IMR-90 (cell line): ENCODE measurements at regions not wholly inside any gene's neighbourhood (a gene's known extent, or its start where the extent isn't known, plus 50 kb on each side); places are given as distances from the start of the nearest gene placed in this dataset.

Source experiments
- ATAC-seq: fragments of 200-7000 bp; cut with Tn5 transposase; 2 replicates; pipeline ENCODE4 v1.9.1; 2020; ENCODE audit warnings: low read depth, mild to moderate bottlenecking, moderate library complexity
- BruUV-seq: library from RNA; stranded (reverse); fragments of 400-500 nt; replicated peaks from 2 replicates; lab custom pipeline; 2021; lab: Mats Ljungman, UMichigan
- CTCF ChIA-PET: fragments of 300-600 bp; formaldehyde crosslinking; extraction: SDS; loops from one replicate; lab custom pipeline; 2021; ENCODE audit warnings: antibody characterized with exemption; lab: Yijun Ruan, JAX
- POLR2A ChIA-PET: fragments of 300-600 bp; sonication (Branson Sonifier 250); formaldehyde crosslinking; loops from one replicate; lab custom pipeline; 2022; ENCODE audit warnings: antibody characterized with exemption; ENCODE audit not compliant: unreplicated experiment; lab: Charles Lee
- DNase-seq: peaks from one replicate; pipeline ENCODE4 v3.0.0; 2013
- H2AFZ ChIP-seq: replicated peaks from 2 replicates; pipeline ENCODE3; 2013; ENCODE audit warnings: low read length, mild to moderate bottlenecking; ENCODE audit not compliant: poor library complexity
- H2AK5ac ChIP-seq: 2 replicates; pipeline ENCODE4 v1.6.1; 2013; ENCODE audit warnings: low read depth, low read length, inconsistent platforms
- H2AK9ac ChIP-seq: replicated peaks from 2 replicates; pipeline ENCODE3; 2013; ENCODE audit warnings: mild to moderate bottlenecking, low read depth, low read length, moderate library complexity; ENCODE audit not compliant: poor library complexity
- H2BK120ac ChIP-seq: 2 replicates; pipeline ENCODE4 v1.6.1; 2013; ENCODE audit warnings: low read depth, low read length, inconsistent platforms
- H2BK15ac ChIP-seq: 3 replicates; pipeline ENCODE4 v1.6.1; 2013; ENCODE audit warnings: low read depth, low read length, inconsistent platforms
- H2BK20ac ChIP-seq: 2 replicates; pipeline ENCODE4 v1.6.1; 2013; ENCODE audit warnings: low read depth, mild to moderate bottlenecking, inconsistent platforms, low read length, moderate library complexity
- H2BK5ac ChIP-seq: 2 replicates; pipeline ENCODE4 v1.6.1; 2013; ENCODE audit warnings: mild to moderate bottlenecking, low read depth, low read length, inconsistent platforms; ENCODE audit not compliant: poor library complexity, severe bottlenecking
- H3K14ac ChIP-seq: replicated peaks from 2 replicates; pipeline ENCODE4 v1.6.1; 2013; ENCODE audit warnings: low read depth, low read length, inconsistent platforms
- H3K18ac ChIP-seq: 2 replicates; pipeline ENCODE4 v1.6.1; 2013; ENCODE audit warnings: low read depth, low read length, control low read depth
- H3K23ac ChIP-seq: 2 replicates; pipeline ENCODE4 v1.6.1; 2013; ENCODE audit warnings: low read depth, low read length, inconsistent platforms
- H3K27ac ChIP-seq: 2 replicates; pipeline ENCODE4 v1.5.1; 2013; ENCODE audit warnings: mild to moderate bottlenecking, control low read depth, low read length; ENCODE audit not compliant: insufficient read depth
- H3K27me3 ChIP-seq: 2 replicates; pipeline ENCODE4 v1.6.1; 2013; ENCODE audit warnings: low read length; ENCODE audit not compliant: control insufficient read depth, insufficient read depth
- H3K36me3 ChIP-seq: 2 replicates; pipeline ENCODE4 v1.6.1; 2013; ENCODE audit warnings: low read length, mixed read lengths; ENCODE audit not compliant: control insufficient read depth, insufficient read depth
- H3K4ac ChIP-seq: 2 replicates; pipeline ENCODE4 v1.6.1; 2013; ENCODE audit warnings: low read depth, low read length, inconsistent platforms
- H3K4me1 ChIP-seq: 2 replicates; pipeline ENCODE4 v1.6.1; 2013; ENCODE audit warnings: low read length, mixed read lengths; ENCODE audit not compliant: control insufficient read depth, insufficient read depth
- H3K4me2 ChIP-seq: 2 replicates; pipeline ENCODE4 v1.6.1; 2013; ENCODE audit warnings: low read depth, mild to moderate bottlenecking, control low read depth, low read length, moderate library complexity
- H3K4me3 ChIP-seq: 2 replicates; pipeline ENCODE4 v1.5.1; 2013; ENCODE audit warnings: low read depth, mild to moderate bottlenecking, control low read depth, low read length, moderate library complexity; ENCODE audit not compliant: insufficient read depth
- H3K56ac ChIP-seq: 2 replicates; pipeline ENCODE4 v1.6.1; 2013; ENCODE audit warnings: low read length, inconsistent platforms; ENCODE audit not compliant: insufficient read depth; ENCODE audit errors: extremely low read depth
- H3K79me1 ChIP-seq, 2 experiments: 2 replicates each; pipeline ENCODE4 v1.6.1; 2013; ENCODE audit warnings: low read length in 2 of 2, inconsistent platforms in 1 of 2, low read depth in 1 of 2
- H3K9ac ChIP-seq: 2 replicates; pipeline ENCODE4 v1.6.1; 2013; ENCODE audit warnings: low read depth, low read length, control low read depth
- H3K9me1 ChIP-seq: 2 replicates; pipeline ENCODE4 v1.6.1; 2013; ENCODE audit warnings: low read length, inconsistent platforms; ENCODE audit not compliant: insufficient read depth
- H3K9me3 ChIP-seq: 2 replicates; pipeline ENCODE4 v1.6.1; 2013; ENCODE audit warnings: low read length; ENCODE audit not compliant: control insufficient read depth, insufficient read depth
- H4K20me1 ChIP-seq: 2 replicates; pipeline ENCODE4 v1.6.1; 2013; ENCODE audit warnings: low read length, inconsistent platforms; ENCODE audit not compliant: insufficient read depth
- H4K5ac ChIP-seq: 2 replicates; pipeline ENCODE4 v1.6.1; 2013; ENCODE audit warnings: mild to moderate bottlenecking, low read depth, low read length, control low read depth
- H4K8ac ChIP-seq, 2 experiments: 2 replicates each; pipeline ENCODE4 v1.6.1; 2013; ENCODE audit warnings: low read depth in 2 of 2, low read length in 2 of 2, control low read depth in 1 of 2, inconsistent platforms in 1 of 2
- H4K91ac ChIP-seq: 2 replicates; pipeline ENCODE4 v1.6.1; 2013; ENCODE audit warnings: low read depth, low read length, inconsistent platforms; ENCODE audit not compliant: insufficient read depth
- BHLHE40 ChIP-seq: fragments of 150-350 bp; IDR thresholded peaks from 2 replicates; pipeline ENCODE4 v1.6.1; 2016; ENCODE audit warnings: mild to moderate bottlenecking, low read depth, low read length
- CEBPB ChIP-seq: IDR thresholded peaks from 2 replicates; pipeline ENCODE4 v1.6.1; 2012; ENCODE audit warnings: low read depth, low read length, improper control_type of control experiment
- CHD1 ChIP-seq: IDR thresholded peaks from 2 replicates; pipeline ENCODE4 v1.6.1; 2012; ENCODE audit warnings: low read depth, low read length, improper control_type of control experiment
- CTCF ChIP-seq: conservative IDR thresholded peaks from 2 replicates; pipeline ENCODE4 v1.5.1; 2012; ENCODE audit warnings: mild to moderate bottlenecking, low read depth, low read length, improper control_type of control experiment
- ELK1 ChIP-seq: fragments of 150-350 bp; IDR thresholded peaks from 2 replicates; pipeline ENCODE4 v1.6.1; 2016; ENCODE audit warnings: low read depth, mild to moderate bottlenecking, low read length, moderate library complexity, borderline replicate concordance
- FOS ChIP-seq: fragments of 150-350 bp; IDR thresholded peaks from 2 replicates; pipeline ENCODE4 v1.6.1; 2016; ENCODE audit warnings: low read depth, low read length
- MAZ ChIP-seq: IDR thresholded peaks from 2 replicates; pipeline ENCODE4 v1.6.1; 2012; ENCODE audit warnings: low read depth, mild to moderate bottlenecking, low read length, improper control_type of control experiment, moderate library complexity, borderline replicate concordance
- MXI1 ChIP-seq: IDR thresholded peaks from 2 replicates; pipeline ENCODE4 v1.6.1; 2012; ENCODE audit warnings: low read depth, mild to moderate bottlenecking, low read length, moderate library complexity, borderline replicate concordance
- NFE2L2 ChIP-seq: fragments of 150-350 bp; IDR thresholded peaks from 2 replicates; pipeline ENCODE4 v1.6.1; 2016; ENCODE audit warnings: low read depth, mild to moderate bottlenecking, low read length
- POLR2A ChIP-seq: IDR thresholded peaks from 2 replicates; pipeline ENCODE4 v1.6.1; 2012; ENCODE audit warnings: mild to moderate bottlenecking, low read depth, low read length
- RAD21 ChIP-seq: IDR thresholded peaks from 2 replicates; pipeline ENCODE4 v1.6.1; 2012; ENCODE audit warnings: low read length, improper control_type of control experiment
- RFX5 ChIP-seq: IDR thresholded peaks from 2 replicates; pipeline ENCODE4 v1.8.0; 2012; ENCODE audit warnings: low read depth, mild to moderate bottlenecking, low read length, moderate library complexity
- SMC3 ChIP-seq: fragments of 150-350 bp; IDR thresholded peaks from 2 replicates; pipeline ENCODE4 v1.6.1; 2016; ENCODE audit warnings: low read depth, mild to moderate bottlenecking, antibody characterized with exemption, low read length, moderate library complexity
- USF2 ChIP-seq: fragments of 150-350 bp; IDR thresholded peaks from 2 replicates; pipeline ENCODE4 v1.6.1; 2017; ENCODE audit warnings: mild to moderate bottlenecking, antibody characterized with exemption, low read length, low read depth
- WGBS, 2 experiments: methylation state at CpG; one replicate each; pipeline versions ENCODE4 v1.1.5 to v1.1.7; 2013; ENCODE audit warnings: missing lambda C conversion rate in 2 of 2; ENCODE audit not compliant: insufficient read length in 1 of 2; ENCODE audit errors: extremely low coverage in 2 of 2; 5-methylcytosine and 5-hydroxymethylcytosine counted together
- dilution Hi-C: fragments of 300-500 bp; cut with HindIII; formaldehyde crosslinking; loops from one replicate; pipeline ENCODE4 v1.14.3; 2018; ENCODE audit warnings: low sequenced_read_pairs; ENCODE audit not compliant: unreplicated experiment
- in situ Hi-C: fragments of 300-500 bp; cut with MboI; formaldehyde crosslinking; loops from 3 replicates; pipeline ENCODE4 v1.14.3; 2019; ENCODE audit warnings: low sequenced_read_pairs, inconsistent platforms, mixed read lengths
- intact Hi-C: fragments of 100-400 bp; cut with micrococcal nuclease; formaldehyde crosslinking; loops from 2 replicates; pipeline ENCODE4 v1.10.0; 2022

- no peak overlapping the region for H3K4ac ChIP-seq
- H2BK20ac ChIP-seq = no peak overlapping the region
- no peak overlapping the region for H3K4me3 ChIP-seq
- CTCF ChIA-PET = no interaction called here
- ATAC-seq (no peak), DNase-seq (no peak)
- no peak overlapping the region for H2AFZ ChIP-seq
- H3K23ac ChIP-seq = no peak overlapping the region
- no peaks in the 10 kb centered on the region for H3K4me1 ChIP-seq
- no peaks in the 10 kb centered on the region for H3K27me3 ChIP-seq
- H3K56ac ChIP-seq = no peak overlapping the region
- no peak overlapping the region for H2BK15ac ChIP-seq
- H3K4me2 ChIP-seq = no peak overlapping the region
- no peak overlapping the region for H3K9ac ChIP-seq
- H4K91ac ChIP-seq = no peak overlapping the region
- TF ChIP-seq FOS = no peak
- TF ChIP-seq NFE2L2 = no peak
- TF ChIP-seq MAZ = no peak
- TF ChIP-seq USF2 = no peak
- no peak for TF ChIP-seq RFX5
- TF ChIP-seq CEBPB = no peak
- no peak for TF ChIP-seq CTCF
- no peak for TF ChIP-seq BHLHE40
- TF ChIP-seq SMC3 = no peak
- no peak for TF ChIP-seq RAD21
- TF ChIP-seq ELK1 = no peak
- TF ChIP-seq CHD1 = no peak
- TF ChIP-seq MXI1 = no peak
- no peak for TF ChIP-seq POLR2A
- no peaks in the 10 kb centered on the region for H3K36me3 ChIP-seq
- BruUV-seq = no TSS peak
- no peaks in the 10 kb centered on the region for H4K20me1 ChIP-seq
- no peak overlapping the region for H2AK9ac ChIP-seq
- intact Hi-C loops = no loop called here
- no peak overlapping the region for H2BK5ac ChIP-seq
- no peak overlapping the region for H2AK5ac ChIP-seq
- H3K18ac ChIP-seq = no peak overlapping the region
- H4K5ac ChIP-seq = no peak overlapping the region
- no peak overlapping the region for H2BK120ac ChIP-seq
- 0 out of 2 replicates have a peak, but pooled peaks cover 2% of the 10 kb centered on the region for H3K9me3 ChIP-seq
- dilution Hi-C loops = no loop called here
- no peak overlapping the region for H4K8ac ChIP-seq
- in situ Hi-C loops = no loop called here
- H3K27ac ChIP-seq = no peak overlapping the region
- POLR2A ChIA-PET = no interaction called here
- WGBS, 2 experiments = no CpG with 5 or more reads among the region's 1 CpG
- H3K79me1 ChIP-seq = no peaks in the 10 kb centered on the region
- no peak overlapping the region for H3K14ac ChIP-seq
- no peaks in the 10 kb centered on the region for H3K9me1 ChIP-seq
Observed at GRCh38 chr2:123144082-123144481, 881.0 kb upstream of the CNTNAP5 start.
